ENCODE measurements at regions not wholly inside any gene's neighbourhood (a gene's known extent, or its start where the extent isn't known, plus 50 kb on each side); places are given as distances from the start of the nearest gene placed in this dataset.
"Not testable (repeated sequence)": the region's sequence is repeated elsewhere in the genome, so short reads cannot be mapped to it uniquely, and the experiment has no call there.

DNA sequence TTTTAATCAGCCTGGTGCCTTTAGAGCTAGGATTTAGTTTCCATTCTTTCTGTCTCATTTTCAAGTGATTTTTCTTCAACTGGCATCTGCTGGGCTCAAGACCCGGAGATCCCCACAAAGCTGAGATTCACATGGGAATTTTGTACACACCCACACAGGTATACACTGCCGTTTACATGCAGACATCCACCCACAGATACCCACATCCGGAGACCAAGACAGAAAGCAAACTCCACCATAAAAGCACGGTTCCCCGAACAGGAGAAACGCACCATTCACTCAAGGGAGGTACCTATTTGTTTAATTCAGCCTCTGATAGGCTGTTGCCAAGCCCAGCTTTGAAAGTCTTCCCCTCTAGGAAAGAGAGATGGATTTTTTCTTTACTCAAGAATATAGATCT is 87.2 kb downstream of the ART5 start:
- H3K27me3 ChIP-seq (replicated peaks in 1 of 4; ENCODE audit: control insufficient read depth in 3 of 4, extremely low read depth in 1 of 4, insufficient read depth in 3 of 4, low read length in 3 of 4); H3K4ac ChIP-seq (replicated peaks; ENCODE audit: insufficient read length, low read depth, low read length); H3K79me1 ChIP-seq (ENCODE audit: low read depth, low read length); POLR2A ChIA-PET (ENCODE audit: partially characterized antibody); H4K8ac ChIP-seq (ENCODE audit: extremely low read depth, insufficient read depth, low read length); H4K91ac ChIP-seq (replicated peaks; ENCODE audit: insufficient read length, low read length); DNase-seq (ENCODE audit: low read depth in 1 of 2, low spot score in 2 of 2); H2BK20ac ChIP-seq (ENCODE audit: low read length); H3K4me1 ChIP-seq (replicated peaks in 1 of 4; ENCODE audit: control insufficient read depth in 3 of 4, insufficient read depth in 4 of 4, low read length in 3 of 4); H2AFZ ChIP-seq (ENCODE audit: low read length); H4K20me1 ChIP-seq (replicated peaks in 1 of 2; ENCODE audit: control insufficient read depth in 1 of 2, insufficient read depth in 2 of 2, low read length in 2 of 2); H3K4me3 ChIP-seq (ENCODE audit: extremely low read depth in 1 of 4, insufficient read depth in 2 of 4, low read depth in 3 of 4, low read length in 4 of 4); H3K27ac ChIP-seq (ENCODE audit: low read depth, low read length); CTCF ChIA-PET (ENCODE audit: partially characterized antibody); H3K23me2 ChIP-seq (ENCODE audit: low read depth, low read length); H3K56ac ChIP-seq (replicated peaks; ENCODE audit: insufficient read length, low read depth, low read length); H3K79me2 ChIP-seq (ENCODE audit: control insufficient read depth in 1 of 2, insufficient read depth in 2 of 2, low read length in 2 of 2); H3K9ac ChIP-seq (replicated peaks in 1 of 4; ENCODE audit: extremely low read depth in 1 of 4, low read depth in 3 of 4, low read length in 3 of 4); H2BK120ac ChIP-seq (replicated peaks; ENCODE audit: low read depth, low read length); H4K5ac ChIP-seq (ENCODE audit: insufficient read length, low read depth, low read length); H2BK12ac ChIP-seq (ENCODE audit: low read depth, low read length); H3K4me2 ChIP-seq (ENCODE audit: insufficient read depth in 1 of 2, low read depth in 2 of 2, low read length in 2 of 2); H2BK5ac ChIP-seq (ENCODE audit: low read depth, low read length); H3K14ac ChIP-seq (ENCODE audit: insufficient read length); FAIRE-seq; H3K18ac ChIP-seq (ENCODE audit: extremely low read depth, low read length); H2BK15ac ChIP-seq (ENCODE audit: low read length); H3K36me3 ChIP-seq (ENCODE audit: control insufficient read depth in 2 of 4, insufficient read depth in 4 of 4, low read length in 3 of 4); H3K23ac ChIP-seq (ENCODE audit: insufficient read length); H3K9me3 ChIP-seq (ENCODE audit: insufficient read depth in 2 of 2, low read depth in 1 of 2, low read length in 1 of 2); H2AK5ac ChIP-seq (ENCODE audit: low read depth, low read length): not testable (repeated sequence)
- WGBS, 2 experiments (ENCODE audit: extremely low coverage in 1 of 2, insufficient coverage in 1 of 2, insufficient read length in 1 of 2, insufficient replicate concordance in 2 of 2, low coverage in 1 of 2, low lambda C conversion rate in 2 of 2, missing lambda C conversion rate in 1 of 2) = 89% methylated on average over 6 of the region's 6 CpGs; no CpG with 5 or more reads in 1 of the 2 experiments

DNA sequence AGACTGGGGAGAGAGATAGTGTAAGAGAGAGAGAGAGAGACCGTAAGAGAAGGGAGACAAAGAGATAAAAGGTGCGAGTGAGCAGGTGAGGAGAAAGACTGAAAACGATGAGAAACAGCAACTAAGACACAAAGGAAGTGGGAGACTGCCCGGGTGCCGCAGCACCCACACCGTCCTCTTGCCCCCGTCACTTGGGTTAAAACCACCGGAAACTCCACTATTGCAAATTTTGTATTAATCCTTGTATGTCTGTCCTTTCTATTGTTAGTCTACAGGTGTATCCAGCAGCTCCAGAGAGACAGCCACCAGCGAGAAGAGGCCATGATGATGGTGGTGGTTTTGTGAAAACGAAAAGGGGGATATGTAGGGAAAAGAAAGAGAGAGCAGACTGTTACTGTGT is 96.8 kb downstream of the ART5 start:
- H3K4ac ChIP-seq (replicated peaks; ENCODE audit: insufficient read length, low read depth, low read length); H3K23me2 ChIP-seq (ENCODE audit: low read depth, low read length); H3K56ac ChIP-seq (replicated peaks; ENCODE audit: insufficient read length, low read depth, low read length); H3K27me3 ChIP-seq (replicated peaks in 1 of 4; ENCODE audit: control insufficient read depth in 3 of 4, extremely low read depth in 1 of 4, insufficient read depth in 3 of 4, low read length in 3 of 4); H4K91ac ChIP-seq (replicated peaks; ENCODE audit: insufficient read length, low read length); H2BK12ac ChIP-seq (ENCODE audit: low read depth, low read length); H4K20me1 ChIP-seq (replicated peaks in 1 of 2; ENCODE audit: control insufficient read depth in 1 of 2, insufficient read depth in 2 of 2, low read length in 2 of 2); H4K8ac ChIP-seq (ENCODE audit: extremely low read depth, insufficient read depth, low read length); FAIRE-seq; H4K5ac ChIP-seq (ENCODE audit: insufficient read length, low read depth, low read length); H3K4me3 ChIP-seq (ENCODE audit: extremely low read depth in 1 of 4, insufficient read depth in 2 of 4, low read depth in 3 of 4, low read length in 4 of 4); H3K9ac ChIP-seq (replicated peaks in 1 of 4; ENCODE audit: extremely low read depth in 1 of 4, low read depth in 3 of 4, low read length in 3 of 4); H3K79me1 ChIP-seq (ENCODE audit: low read depth, low read length); H3K4me1 ChIP-seq (replicated peaks in 1 of 4; ENCODE audit: control insufficient read depth in 3 of 4, insufficient read depth in 4 of 4, low read length in 3 of 4); H2AFZ ChIP-seq (ENCODE audit: low read length); DNase-seq (ENCODE audit: low read depth in 1 of 2, low spot score in 2 of 2); H3K9me3 ChIP-seq (ENCODE audit: insufficient read depth in 2 of 2, low read depth in 1 of 2, low read length in 1 of 2); H2BK120ac ChIP-seq (replicated peaks; ENCODE audit: low read depth, low read length); H2BK5ac ChIP-seq (ENCODE audit: low read depth, low read length); H3K36me3 ChIP-seq (ENCODE audit: control insufficient read depth in 2 of 4, insufficient read depth in 4 of 4, low read length in 3 of 4); H3K14ac ChIP-seq (ENCODE audit: insufficient read length); H2BK15ac ChIP-seq (ENCODE audit: low read length); POLR2A ChIA-PET (ENCODE audit: partially characterized antibody); H3K18ac ChIP-seq (ENCODE audit: extremely low read depth, low read length); H2AK5ac ChIP-seq (ENCODE audit: low read depth, low read length); H3K23ac ChIP-seq (ENCODE audit: insufficient read length); CTCF ChIA-PET (ENCODE audit: partially characterized antibody); H3K27ac ChIP-seq (ENCODE audit: low read depth, low read length); H3K79me2 ChIP-seq (ENCODE audit: control insufficient read depth in 1 of 2, insufficient read depth in 2 of 2, low read length in 2 of 2); H3K4me2 ChIP-seq (ENCODE audit: insufficient read depth in 1 of 2, low read depth in 2 of 2, low read length in 2 of 2); H2BK20ac ChIP-seq (ENCODE audit: low read length): not testable (repeated sequence)
- WGBS, 2 experiments (ENCODE audit: extremely low coverage in 1 of 2, insufficient coverage in 1 of 2, insufficient read length in 1 of 2, insufficient replicate concordance in 2 of 2, low coverage in 1 of 2, low lambda C conversion rate in 2 of 2, missing lambda C conversion rate in 1 of 2) = 89% methylated on average over 10 of the region's 10 CpGs; no CpG with 5 or more reads in 1 of the 2 experiments

Data from H1 (cell line).